HG03565 (cell line): ENCODE measurements at regions not wholly inside any gene's neighbourhood (a gene's known extent, or its start where the extent isn't known, plus 50 kb on each side); places are given as distances from the start of the nearest gene placed in this dataset.

ENCODE experiments used
- ATAC-seq: cut with Tn5 transposase; IDR thresholded peaks from one replicate; pipeline ENCODE4 v1.9.1; 2021; ENCODE audit warnings: mild to moderate bottlenecking, moderate library complexity; ENCODE audit not compliant: unreplicated experiment

GRCh38 chr9:14031810-14032209 is 282.1 kb downstream of the NFIB start:
- ATAC-seq: no peak

- no peak for ATAC-seq
Observed at GRCh38 chr9:14031060-14031414, 282.9 kb downstream of the NFIB start.

DNA sequence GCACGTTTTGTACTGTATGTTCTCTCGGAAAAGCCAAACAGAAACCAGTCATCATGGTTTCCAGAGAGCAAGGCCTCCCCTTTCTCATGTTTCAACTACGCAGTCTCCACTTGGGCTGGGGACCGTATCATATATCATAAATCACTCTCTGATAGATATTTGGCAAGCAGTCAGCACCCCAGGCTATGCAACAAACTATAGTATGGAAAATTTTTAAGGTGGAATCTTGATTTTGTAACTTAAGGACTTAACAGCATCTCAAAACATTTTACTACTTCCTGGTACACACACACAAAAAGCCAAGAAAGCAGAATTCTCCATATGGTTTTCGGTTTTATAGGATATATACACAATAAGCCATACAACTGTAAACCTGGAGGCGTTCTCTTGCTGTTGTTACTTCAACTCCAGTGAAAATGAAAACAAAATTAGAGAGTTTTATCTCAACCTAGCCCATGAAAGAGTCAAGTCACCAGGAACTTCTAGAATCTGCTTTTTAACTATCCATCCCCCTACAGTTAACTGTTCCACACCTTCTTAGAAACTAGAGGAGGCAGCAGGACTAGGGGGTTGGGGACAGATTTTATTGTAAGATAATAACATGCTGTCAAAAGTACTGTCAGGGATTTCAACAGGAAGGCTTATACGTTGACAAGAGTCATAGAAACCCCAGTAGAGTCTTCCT is 283.4 kb downstream of the NFIB start:
- ATAC-seq: no peak

DNA sequence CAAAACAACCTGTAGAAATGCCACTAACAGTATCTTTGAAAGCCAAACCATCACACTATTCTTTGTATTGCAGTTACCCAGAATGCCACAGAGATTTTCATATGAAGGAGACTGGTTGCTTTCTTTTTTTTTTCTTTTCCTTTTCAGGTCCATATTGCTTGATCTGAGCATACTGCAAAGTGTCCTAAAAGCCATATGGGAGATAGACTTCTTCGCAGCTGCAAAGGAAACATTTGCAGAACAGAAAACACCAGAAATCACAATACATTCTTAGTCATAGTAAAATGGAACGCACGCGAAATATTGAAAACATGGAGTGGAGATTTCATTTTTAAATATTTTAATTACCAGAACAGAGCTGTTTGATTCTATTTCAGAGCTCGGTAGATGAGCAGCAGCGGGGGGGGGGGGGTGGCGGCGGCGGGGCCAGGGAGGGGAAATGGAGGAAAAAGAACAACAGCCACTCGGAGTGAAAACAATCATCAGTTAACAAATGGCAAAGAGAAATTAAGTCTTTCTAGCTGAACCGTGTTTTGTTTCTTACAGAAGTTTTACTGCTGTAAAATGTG is 284.1 kb downstream of the NFIB start:
- no peak for ATAC-seq

DNA sequence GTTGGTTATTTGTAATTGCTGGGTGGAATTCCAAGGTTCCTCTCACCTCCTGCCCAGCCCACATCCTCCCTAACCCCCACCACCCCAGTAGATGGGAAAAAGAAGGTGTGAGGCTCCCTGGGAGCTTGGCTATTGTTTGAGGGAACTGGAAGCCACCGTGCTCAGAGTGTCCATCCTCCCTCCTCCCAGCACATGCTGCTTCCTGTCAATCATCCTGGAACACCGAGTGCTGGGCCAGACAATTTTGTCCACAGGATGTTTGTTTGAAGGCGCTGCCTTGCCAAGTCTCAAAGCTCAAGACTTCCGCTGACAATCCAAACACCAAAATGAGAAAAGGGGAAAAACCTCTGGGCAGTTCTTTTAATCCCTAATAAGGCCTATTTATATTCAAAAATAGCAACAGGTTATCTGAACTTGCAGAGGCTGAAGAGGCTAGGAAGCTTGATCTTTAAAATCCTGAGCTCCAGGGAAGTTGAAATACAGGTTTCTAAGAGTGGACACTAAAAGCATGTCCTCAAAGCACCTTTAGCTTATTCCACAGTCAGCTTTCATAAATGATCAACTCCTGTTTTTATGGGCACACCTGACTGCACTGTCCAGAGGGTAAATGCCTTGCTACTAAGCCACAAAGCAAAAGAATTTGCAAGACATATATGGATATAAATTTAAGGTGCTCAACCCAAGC is 286.7 kb downstream of the NFIB start:
- ATAC-seq: no peak

DNA sequence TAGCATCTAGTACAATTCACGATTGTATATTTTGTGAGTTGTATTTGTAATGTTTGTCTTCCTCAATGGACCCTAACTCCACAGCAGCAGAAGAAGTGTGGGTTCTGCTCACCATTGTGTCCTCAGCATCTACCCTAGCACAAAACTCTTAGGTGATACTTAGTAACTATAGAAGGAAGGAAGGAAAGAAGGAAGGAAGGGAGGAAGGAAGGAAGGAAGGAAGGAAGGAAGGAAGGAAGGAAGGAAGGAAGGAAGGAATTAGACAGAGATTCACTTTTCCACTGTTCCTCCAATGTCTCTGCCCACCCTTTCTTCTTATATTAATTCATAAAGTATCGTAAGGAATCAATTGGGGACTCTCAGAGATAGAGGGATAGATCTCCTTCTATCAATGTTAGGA is 288.2 kb downstream of the NFIB start:
- no peak for ATAC-seq

GRCh38 chr9:14023285-14023684 is 290.7 kb downstream of the NFIB start:
- ATAC-seq: no peak

DNA sequence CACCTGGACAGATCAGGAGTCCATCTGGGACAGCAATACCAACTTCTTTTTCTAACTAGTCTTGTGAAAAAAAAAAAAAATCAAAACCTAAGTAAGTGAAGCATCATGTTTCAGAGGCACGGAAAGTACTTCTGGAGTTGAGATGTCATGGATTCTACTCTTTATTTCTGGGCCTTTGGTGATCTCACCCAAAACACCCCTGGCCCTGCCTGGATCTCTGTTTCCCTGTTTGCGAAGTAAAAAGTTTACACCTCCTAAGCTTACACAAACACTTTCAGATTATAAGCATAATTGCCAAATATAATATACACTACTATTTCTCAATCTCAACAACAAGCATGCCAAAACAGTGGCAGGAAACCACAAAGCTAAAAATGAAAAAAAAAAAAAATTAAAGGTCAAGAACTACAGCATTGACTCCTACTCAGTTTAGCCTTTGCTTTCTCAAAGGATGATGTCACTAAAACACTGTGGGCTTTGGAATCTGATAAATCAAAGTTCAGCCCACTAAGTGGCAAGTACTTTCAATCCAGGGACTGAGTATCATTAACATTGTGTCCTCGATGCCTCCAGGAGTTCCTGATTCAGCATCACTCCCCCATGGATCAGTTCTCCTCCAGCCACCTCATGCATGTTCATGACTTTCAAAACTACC is 291.9 kb downstream of the NFIB start:
- ATAC-seq: no peak

GRCh38 chr9:14018081-14018480 is 295.9 kb downstream of the NFIB start:
- no peak for ATAC-seq

- no peak for ATAC-seq
Observed at GRCh38 chr9:14014744-14015143, 299.2 kb downstream of the NFIB start.

DNA sequence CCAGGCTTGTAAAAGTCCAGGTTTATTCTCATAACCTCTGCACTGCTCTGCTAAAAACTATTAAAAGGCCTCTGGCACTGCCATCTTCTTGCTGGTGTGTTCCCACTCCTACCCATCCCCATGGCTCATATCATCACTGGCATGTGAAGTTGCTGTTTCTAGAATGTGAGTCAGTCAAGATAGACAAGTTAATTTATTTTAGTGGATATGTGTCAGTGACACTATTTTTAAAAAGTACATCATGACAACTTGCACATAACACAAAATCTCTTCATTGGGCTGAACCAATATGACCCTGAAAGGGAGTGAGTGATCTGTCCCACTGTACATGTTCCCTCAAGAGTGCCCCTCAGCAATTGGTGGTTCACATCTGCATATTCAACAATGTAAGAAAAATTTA is 299.7 kb downstream of the NFIB start:
- ATAC-seq: no peak

GRCh38 chr9:14011799-14012560 is 302.0 kb downstream of the NFIB start:
- ATAC-seq: no peak

- ATAC-seq: no peak
Observed at GRCh38 chr9:14007190-14007769, 306.7 kb downstream of the NFIB start.

GRCh38 chr9:14006386-14007187 is 307.4 kb downstream of the NFIB start:
- no peak for ATAC-seq

DNA sequence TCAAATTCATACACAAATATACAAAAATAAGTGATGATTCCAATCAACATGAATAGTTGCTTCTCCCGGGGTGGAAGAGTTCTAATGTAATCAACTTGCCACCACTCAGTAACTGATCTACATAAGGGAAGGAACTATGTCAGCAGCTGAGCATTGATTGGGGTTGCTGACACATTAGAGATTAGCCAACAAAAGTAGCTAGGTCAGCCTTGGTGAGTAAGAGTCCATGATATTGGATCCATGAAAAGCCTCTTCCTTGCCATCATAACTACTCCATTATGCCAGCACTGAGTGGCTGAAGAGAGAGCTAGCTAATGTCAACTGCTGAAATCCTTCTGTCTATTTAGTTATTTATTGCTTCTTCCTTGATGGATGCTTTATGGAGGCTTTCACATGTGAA is 309.8 kb downstream of the NFIB start:
- no peak for ATAC-seq

GRCh38 chr9:13994240-13994639 is 319.7 kb downstream of the NFIB start:
- no peak for ATAC-seq

- ATAC-seq: no peak
Observed at GRCh38 chr9:13993632-13994185, 320.2 kb downstream of the NFIB start.

DNA sequence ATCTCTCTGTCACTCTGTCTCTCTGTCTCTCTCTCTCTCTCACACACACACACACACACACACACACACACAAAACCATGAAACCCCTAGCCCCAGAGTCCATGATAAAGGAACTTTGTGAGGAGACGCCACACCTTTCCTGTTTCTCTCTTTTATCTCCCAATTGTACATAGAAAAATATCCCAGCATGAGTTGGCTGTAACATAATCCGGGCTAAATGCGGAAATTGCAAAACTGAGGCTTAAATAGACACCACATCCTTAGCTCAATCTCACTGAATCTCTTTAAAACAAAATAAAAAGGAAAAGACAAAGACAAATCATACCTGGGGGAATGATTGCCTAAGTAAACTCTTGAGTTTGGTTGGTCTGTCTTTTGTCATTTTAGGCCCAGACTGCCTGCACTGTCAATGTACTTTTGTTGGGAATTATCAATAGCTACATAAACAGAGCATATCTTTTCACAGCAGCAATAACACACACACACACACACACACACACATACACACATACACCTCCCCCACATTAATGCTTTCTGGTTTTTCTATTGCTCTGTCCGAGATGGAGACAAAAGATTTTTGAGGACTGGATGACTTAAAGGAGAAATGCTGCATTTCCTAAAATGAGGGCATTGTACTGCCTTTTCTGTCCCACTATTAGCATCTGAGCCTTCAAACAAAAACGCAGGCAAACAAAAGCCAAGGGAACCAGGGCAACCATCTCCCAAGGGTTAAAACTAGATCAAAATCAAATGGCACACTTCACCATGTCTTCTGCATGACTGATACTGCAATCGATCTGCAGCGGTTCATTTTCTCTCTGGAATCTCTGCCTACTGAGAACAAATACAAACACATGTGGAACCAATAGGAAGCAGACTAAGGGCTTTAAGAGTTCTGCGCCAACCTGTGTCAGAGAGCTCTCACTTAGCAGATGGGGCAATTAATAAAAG is 321.5 kb downstream of the NFIB start:
- ATAC-seq: no peak

- no peak for ATAC-seq
Observed at GRCh38 chr9:13991395-13991794, 322.5 kb downstream of the NFIB start.
